ENCODE measurements at regions not wholly inside any gene's neighbourhood (a gene's known extent, or its start where the extent isn't known, plus 50 kb on each side); places are given as distances from the start of the nearest gene placed in this dataset.
A peak's percentile ranks its signal among the peaks of the same experiment; 100 is the strongest.

DNA sequence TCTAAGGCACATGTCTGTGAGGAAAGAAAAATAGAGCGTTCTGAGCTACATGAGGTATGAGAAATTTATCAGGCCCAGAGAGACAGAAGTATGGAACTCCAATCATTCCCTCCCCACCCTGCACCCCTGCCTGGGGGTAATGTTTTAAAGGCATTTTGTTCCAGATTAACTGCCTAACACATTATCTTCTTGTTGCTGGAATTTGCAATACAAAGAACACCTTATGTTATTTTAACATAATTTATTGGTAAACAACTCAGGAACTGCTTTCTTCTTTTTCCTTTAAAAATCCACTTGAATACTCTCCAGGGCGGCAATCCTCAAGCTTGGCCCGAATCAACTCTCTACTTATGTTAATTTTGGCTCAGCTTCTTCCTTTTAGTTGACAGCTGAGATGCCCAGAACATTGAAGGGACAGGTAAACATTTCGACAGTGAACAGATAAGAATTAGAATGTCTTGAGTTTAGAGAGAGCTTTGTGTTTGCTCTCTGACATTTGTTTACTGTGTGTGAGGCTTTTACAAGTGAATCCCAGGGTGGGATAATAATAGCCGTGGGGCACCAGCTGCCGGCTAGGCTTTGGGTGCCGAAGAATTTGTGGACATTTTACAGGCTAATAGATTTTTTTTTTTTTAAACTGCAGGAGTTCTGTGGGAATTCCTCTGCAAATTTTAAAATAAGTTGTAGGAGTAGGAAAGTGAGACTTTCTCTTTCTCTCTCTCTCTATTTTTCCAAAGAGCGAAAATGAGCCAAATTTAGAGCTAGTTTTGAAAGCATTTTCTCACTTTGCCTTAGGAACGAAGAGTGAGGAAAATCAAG is 96.4 kb upstream of the TAF11L2 start:
- H3K4me1 ChIP-seq (ENCODE audit: control insufficient read depth, insufficient read depth, low read length) = peaks cover 4% of the 10 kb centered on the region; the same call in 1 of the 2 replicates
- in situ Hi-C loops (cut with HindIII; ENCODE audit: low pct_unique_long_range_greater_than_20kb, low sequenced_read_pairs) = no loop called here
- H3K27ac ChIP-seq (ENCODE audit: low read length) = peak overlapping the region; percentile 14
- ATAC-seq (no peak), DNase-seq (ENCODE audit: low read depth, low spot score) (no peak)
- H3K9me3 ChIP-seq (ENCODE audit: control insufficient read depth, insufficient read depth, low read depth, low read length) = no peaks in the 10 kb centered on the region
- no TSS peak for BruUV-seq (replicated peaks)
- H3K4me3 ChIP-seq (ENCODE audit: low read depth in 2 of 2, low read length in 2 of 2) = no peak overlapping the region
- no peak for TF ChIP-seq SIN3A (IDR thresholded peaks at IDR 0.05; ENCODE audit: borderline replicate concordance, insufficient read depth, low read depth, low read length)
- TF ChIP-seq, protein P1, sequence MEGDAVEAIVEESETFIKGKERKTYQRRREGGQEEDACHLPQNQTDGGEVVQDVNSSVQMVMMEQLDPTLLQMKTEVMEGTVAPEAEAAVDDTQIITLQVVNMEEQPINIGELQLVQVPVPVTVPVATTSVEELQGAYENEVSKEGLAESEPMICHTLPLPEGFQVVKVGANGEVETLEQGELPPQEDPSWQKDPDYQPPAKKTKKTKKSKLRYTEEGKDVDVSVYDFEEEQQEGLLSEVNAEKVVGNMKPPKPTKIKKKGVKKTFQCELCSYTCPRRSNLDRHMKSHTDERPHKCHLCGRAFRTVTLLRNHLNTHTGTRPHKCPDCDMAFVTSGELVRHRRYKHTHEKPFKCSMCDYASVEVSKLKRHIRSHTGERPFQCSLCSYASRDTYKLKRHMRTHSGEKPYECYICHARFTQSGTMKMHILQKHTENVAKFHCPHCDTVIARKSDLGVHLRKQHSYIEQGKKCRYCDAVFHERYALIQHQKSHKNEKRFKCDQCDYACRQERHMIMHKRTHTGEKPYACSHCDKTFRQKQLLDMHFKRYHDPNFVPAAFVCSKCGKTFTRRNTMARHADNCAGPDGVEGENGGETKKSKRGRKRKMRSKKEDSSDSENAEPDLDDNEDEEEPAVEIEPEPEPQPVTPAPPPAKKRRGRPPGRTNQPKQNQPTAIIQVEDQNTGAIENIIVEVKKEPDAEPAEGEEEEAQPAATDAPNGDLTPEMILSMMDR (IDR thresholded peaks at IDR 0.05) = no peak
- 0 out of 2 replicates have a peak, but pooled peaks have one; percentile 64 for TF ChIP-seq TCF7L2 (IDR thresholded peaks at IDR 0.05; ENCODE audit: low read depth, low read length)
- TF ChIP-seq, protein P2, sequence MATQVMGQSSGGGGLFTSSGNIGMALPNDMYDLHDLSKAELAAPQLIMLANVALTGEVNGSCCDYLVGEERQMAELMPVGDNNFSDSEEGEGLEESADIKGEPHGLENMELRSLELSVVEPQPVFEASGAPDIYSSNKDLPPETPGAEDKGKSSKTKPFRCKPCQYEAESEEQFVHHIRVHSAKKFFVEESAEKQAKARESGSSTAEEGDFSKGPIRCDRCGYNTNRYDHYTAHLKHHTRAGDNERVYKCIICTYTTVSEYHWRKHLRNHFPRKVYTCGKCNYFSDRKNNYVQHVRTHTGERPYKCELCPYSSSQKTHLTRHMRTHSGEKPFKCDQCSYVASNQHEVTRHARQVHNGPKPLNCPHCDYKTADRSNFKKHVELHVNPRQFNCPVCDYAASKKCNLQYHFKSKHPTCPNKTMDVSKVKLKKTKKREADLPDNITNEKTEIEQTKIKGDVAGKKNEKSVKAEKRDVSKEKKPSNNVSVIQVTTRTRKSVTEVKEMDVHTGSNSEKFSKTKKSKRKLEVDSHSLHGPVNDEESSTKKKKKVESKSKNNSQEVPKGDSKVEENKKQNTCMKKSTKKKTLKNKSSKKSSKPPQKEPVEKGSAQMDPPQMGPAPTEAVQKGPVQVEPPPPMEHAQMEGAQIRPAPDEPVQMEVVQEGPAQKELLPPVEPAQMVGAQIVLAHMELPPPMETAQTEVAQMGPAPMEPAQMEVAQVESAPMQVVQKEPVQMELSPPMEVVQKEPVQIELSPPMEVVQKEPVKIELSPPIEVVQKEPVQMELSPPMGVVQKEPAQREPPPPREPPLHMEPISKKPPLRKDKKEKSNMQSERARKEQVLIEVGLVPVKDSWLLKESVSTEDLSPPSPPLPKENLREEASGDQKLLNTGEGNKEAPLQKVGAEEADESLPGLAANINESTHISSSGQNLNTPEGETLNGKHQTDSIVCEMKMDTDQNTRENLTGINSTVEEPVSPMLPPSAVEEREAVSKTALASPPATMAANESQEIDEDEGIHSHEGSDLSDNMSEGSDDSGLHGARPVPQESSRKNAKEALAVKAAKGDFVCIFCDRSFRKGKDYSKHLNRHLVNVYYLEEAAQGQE (IDR thresholded peaks at IDR 0.05; ENCODE audit: insufficient read depth in 1 of 2, low read depth in 2 of 2, low read length in 1 of 2) = no peak
- TF ChIP-seq POLR2AphosphoS5 (IDR thresholded peaks at IDR 0.05; ENCODE audit: low read depth, low read length) = no peak
- ChIA-PET CTCF (no interaction called here), POLR2A (no interaction called here)
- no peaks in the 10 kb centered on the region for H3K27me3 ChIP-seq (ENCODE audit: control insufficient read depth, insufficient read depth, low read length)
- intact Hi-C loops (cut with micrococcal nuclease; ENCODE audit: unreplicated experiment) = no loop called here
- H3K36me3 ChIP-seq (ENCODE audit: control insufficient read depth, insufficient read depth, low read length) = no peaks in the 10 kb centered on the region

DNA sequence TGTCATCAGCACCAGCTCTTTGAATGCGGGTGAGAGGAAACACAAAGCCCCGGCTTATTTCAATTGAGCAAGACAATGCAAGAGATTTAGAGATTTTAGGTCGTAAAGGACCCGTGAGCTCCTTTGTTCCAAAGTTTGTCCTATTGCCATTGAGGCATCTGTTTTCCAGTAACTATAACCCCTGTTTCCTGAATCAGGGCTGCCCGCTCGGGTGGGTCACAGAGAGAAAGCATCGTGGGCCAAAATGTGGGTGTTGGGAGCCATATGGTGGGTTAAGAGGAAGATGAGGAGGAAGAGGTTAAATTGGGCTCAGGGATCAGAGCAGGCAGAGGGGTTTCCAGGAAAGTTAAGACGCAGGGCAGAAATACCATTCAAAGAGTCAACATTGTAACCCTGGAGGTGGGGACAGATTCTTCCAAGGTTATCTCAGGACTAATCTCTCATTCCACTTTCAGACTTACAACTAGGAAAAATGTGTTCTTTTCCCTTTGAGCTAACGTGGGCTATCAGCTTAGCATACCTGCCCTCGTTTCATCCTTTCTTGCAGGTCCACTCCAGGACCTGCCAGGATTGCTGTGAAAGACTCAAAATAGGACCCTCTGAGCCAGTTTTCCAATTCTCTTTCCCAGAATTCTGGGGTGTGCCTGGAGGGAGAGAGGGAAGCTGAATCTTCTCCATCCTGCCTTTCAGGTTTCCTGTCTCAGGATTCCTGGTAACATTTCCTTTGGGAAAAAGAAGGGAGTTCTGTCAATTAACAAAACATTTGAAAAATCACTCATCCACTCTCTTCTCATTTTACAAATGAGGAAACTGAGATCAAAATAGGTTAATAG is 95.5 kb upstream of the TAF11L2 start:
- DNase-seq (ENCODE audit: low read depth, low spot score) = no peak
- CTCF ChIA-PET = no interaction called here
- Histone ChIP-seq H3K27ac (ENCODE audit: low read length) (peak overlapping the region; percentile 14; the same call in 1 of the 2 replicates), H3K36me3 (ENCODE audit: control insufficient read depth, insufficient read depth, low read length) (no peaks in the 10 kb centered on the region), H3K4me1 (ENCODE audit: control insufficient read depth, insufficient read depth, low read length) (peaks cover 4% of the 10 kb centered on the region; the same call in 1 of the 2 replicates), H3K4me3 (ENCODE audit: low read depth in 2 of 2, low read length in 2 of 2) (no peak overlapping the region), H3K27me3 (ENCODE audit: control insufficient read depth, insufficient read depth, low read length) (no peaks in the 10 kb centered on the region), H3K9me3 (ENCODE audit: control insufficient read depth, insufficient read depth, low read depth, low read length) (no peaks in the 10 kb centered on the region)
- ATAC-seq = no peak
- in situ Hi-C loops (cut with HindIII; ENCODE audit: low pct_unique_long_range_greater_than_20kb, low sequenced_read_pairs) = no loop called here
- intact Hi-C loops (cut with micrococcal nuclease; ENCODE audit: unreplicated experiment) = no loop called here
- TF ChIP-seq, protein P2 (IDR thresholded peaks at IDR 0.05; ENCODE audit: insufficient read depth in 1 of 2, low read depth in 2 of 2, low read length in 1 of 2) = no peak
- TF ChIP-seq, protein P1 (IDR thresholded peaks at IDR 0.05) = no peak
- no peak for TF ChIP-seq POLR2AphosphoS5 (IDR thresholded peaks at IDR 0.05; ENCODE audit: low read depth, low read length)
- TF ChIP-seq TCF7L2 (IDR thresholded peaks at IDR 0.05; ENCODE audit: low read depth, low read length) = no peak
- no peak for TF ChIP-seq SIN3A (IDR thresholded peaks at IDR 0.05; ENCODE audit: borderline replicate concordance, insufficient read depth, low read depth, low read length)
- POLR2A ChIA-PET = no interaction called here
- BruUV-seq (replicated peaks) = no TSS peak

Data from Panc1 (cell line).